ENCODE measurements at regions not wholly inside any gene's neighbourhood (a gene's known extent, or its start where the extent isn't known, plus 50 kb on each side); places are given as distances from the start of the nearest gene placed in this dataset.

DNA sequence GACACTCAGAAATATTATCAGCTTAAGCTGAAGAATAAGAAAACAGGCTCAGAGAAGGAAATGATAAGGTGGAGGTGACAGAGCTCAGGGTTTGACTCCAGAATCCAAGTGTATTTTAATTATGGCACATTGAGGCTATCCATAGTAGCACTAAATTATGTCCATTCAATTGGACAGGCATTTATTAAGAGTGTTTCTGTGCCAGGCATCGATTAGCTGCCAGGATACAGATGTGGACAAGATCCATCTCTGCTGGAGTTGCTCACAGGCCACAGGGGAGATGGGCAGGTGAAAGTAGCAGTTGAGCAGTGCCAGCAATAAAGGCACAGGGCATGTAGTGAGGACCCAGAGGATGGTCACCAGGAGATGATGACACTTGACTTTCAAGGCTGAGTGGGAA, 592.5 kb downstream of the INSC start:
- TF ChIP-seq POLR2AphosphoS5 (IDR thresholded peaks at IDR 0.05; ENCODE audit: low read depth, low read length), result no peak
- no peak for TF ChIP-seq SIN3A (IDR thresholded peaks at IDR 0.05; ENCODE audit: borderline replicate concordance, insufficient read depth, low read depth, low read length)
- TF ChIP-seq, protein P1, sequence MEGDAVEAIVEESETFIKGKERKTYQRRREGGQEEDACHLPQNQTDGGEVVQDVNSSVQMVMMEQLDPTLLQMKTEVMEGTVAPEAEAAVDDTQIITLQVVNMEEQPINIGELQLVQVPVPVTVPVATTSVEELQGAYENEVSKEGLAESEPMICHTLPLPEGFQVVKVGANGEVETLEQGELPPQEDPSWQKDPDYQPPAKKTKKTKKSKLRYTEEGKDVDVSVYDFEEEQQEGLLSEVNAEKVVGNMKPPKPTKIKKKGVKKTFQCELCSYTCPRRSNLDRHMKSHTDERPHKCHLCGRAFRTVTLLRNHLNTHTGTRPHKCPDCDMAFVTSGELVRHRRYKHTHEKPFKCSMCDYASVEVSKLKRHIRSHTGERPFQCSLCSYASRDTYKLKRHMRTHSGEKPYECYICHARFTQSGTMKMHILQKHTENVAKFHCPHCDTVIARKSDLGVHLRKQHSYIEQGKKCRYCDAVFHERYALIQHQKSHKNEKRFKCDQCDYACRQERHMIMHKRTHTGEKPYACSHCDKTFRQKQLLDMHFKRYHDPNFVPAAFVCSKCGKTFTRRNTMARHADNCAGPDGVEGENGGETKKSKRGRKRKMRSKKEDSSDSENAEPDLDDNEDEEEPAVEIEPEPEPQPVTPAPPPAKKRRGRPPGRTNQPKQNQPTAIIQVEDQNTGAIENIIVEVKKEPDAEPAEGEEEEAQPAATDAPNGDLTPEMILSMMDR (IDR thresholded peaks at IDR 0.05), result no peak
- H3K36me3 ChIP-seq (ENCODE audit: control insufficient read depth, insufficient read depth, low read length), result no peaks in the 10 kb centered on the region
- no peaks in the 10 kb centered on the region for H3K27me3 ChIP-seq (ENCODE audit: control insufficient read depth, insufficient read depth, low read length)
- in situ Hi-C loops (cut with HindIII; ENCODE audit: low pct_unique_long_range_greater_than_20kb, low sequenced_read_pairs), result no loop called here
- intact Hi-C loops (cut with micrococcal nuclease; ENCODE audit: unreplicated experiment), result no loop called here
- no peaks in the 10 kb centered on the region for H3K9me3 ChIP-seq (ENCODE audit: control insufficient read depth, insufficient read depth, low read depth, low read length)
- ChIA-PET CTCF (no interaction called here), POLR2A (no interaction called here)
- DNase-seq (ENCODE audit: low read depth, low spot score) (no peak), ATAC-seq (no peak)
- H3K4me1 ChIP-seq (ENCODE audit: control insufficient read depth, insufficient read depth, low read length), result no peaks in the 10 kb centered on the region
- no TSS peak for BruUV-seq (replicated peaks)
- H3K27ac ChIP-seq (ENCODE audit: low read length), result no peak overlapping the region
- H3K4me3 ChIP-seq (ENCODE audit: low read depth in 2 of 2, low read length in 2 of 2), result no peak overlapping the region

DNA sequence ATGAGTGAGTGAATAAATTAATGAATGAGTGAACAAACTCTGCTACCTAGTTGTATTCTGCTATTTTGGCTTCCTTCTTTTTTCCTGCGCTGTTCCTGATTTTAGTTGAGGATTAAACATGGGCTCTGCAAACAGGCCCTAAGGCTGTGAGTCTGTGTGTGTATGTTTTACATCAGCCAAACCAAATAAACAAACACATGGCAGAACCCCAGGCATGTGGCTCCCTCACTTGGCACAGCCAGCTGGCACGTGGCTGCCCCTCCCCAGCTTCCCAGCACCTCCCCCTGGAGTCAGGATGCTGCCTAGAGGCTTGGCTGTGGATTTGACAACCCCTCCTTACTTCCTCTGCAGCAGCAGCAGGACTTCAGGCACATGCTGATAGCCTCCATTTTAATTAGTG, 593.2 kb downstream of the INSC start:
- no peaks in the 10 kb centered on the region for H3K27me3 ChIP-seq (ENCODE audit: control insufficient read depth, insufficient read depth, low read length)
- in situ Hi-C loops (cut with HindIII; ENCODE audit: low pct_unique_long_range_greater_than_20kb, low sequenced_read_pairs), result no loop called here
- ChIA-PET CTCF (no interaction called here), POLR2A (no interaction called here)
- no peaks in the 10 kb centered on the region for H3K4me1 ChIP-seq (ENCODE audit: control insufficient read depth, insufficient read depth, low read length)
- no peak overlapping the region for H3K27ac ChIP-seq (ENCODE audit: low read length)
- intact Hi-C loops (cut with micrococcal nuclease; ENCODE audit: unreplicated experiment), result no loop called here
- no peaks in the 10 kb centered on the region for H3K9me3 ChIP-seq (ENCODE audit: control insufficient read depth, insufficient read depth, low read depth, low read length)
- H3K4me3 ChIP-seq (ENCODE audit: low read depth in 2 of 2, low read length in 2 of 2), result no peak overlapping the region
- TF ChIP-seq TCF7L2 (IDR thresholded peaks at IDR 0.05; ENCODE audit: low read depth, low read length) (no peak), SIN3A (IDR thresholded peaks at IDR 0.05; ENCODE audit: borderline replicate concordance, insufficient read depth, low read depth, low read length) (no peak), POLR2AphosphoS5 (IDR thresholded peaks at IDR 0.05; ENCODE audit: low read depth, low read length) (no peak)
- TF ChIP-seq, protein P1 (IDR thresholded peaks at IDR 0.05), result no peak
- TF ChIP-seq, protein P2, sequence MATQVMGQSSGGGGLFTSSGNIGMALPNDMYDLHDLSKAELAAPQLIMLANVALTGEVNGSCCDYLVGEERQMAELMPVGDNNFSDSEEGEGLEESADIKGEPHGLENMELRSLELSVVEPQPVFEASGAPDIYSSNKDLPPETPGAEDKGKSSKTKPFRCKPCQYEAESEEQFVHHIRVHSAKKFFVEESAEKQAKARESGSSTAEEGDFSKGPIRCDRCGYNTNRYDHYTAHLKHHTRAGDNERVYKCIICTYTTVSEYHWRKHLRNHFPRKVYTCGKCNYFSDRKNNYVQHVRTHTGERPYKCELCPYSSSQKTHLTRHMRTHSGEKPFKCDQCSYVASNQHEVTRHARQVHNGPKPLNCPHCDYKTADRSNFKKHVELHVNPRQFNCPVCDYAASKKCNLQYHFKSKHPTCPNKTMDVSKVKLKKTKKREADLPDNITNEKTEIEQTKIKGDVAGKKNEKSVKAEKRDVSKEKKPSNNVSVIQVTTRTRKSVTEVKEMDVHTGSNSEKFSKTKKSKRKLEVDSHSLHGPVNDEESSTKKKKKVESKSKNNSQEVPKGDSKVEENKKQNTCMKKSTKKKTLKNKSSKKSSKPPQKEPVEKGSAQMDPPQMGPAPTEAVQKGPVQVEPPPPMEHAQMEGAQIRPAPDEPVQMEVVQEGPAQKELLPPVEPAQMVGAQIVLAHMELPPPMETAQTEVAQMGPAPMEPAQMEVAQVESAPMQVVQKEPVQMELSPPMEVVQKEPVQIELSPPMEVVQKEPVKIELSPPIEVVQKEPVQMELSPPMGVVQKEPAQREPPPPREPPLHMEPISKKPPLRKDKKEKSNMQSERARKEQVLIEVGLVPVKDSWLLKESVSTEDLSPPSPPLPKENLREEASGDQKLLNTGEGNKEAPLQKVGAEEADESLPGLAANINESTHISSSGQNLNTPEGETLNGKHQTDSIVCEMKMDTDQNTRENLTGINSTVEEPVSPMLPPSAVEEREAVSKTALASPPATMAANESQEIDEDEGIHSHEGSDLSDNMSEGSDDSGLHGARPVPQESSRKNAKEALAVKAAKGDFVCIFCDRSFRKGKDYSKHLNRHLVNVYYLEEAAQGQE (IDR thresholded peaks at IDR 0.05; ENCODE audit: insufficient read depth in 1 of 2, low read depth in 2 of 2, low read length in 1 of 2), result no peak
- no TSS peak for BruUV-seq (replicated peaks)
- no peaks in the 10 kb centered on the region for H3K36me3 ChIP-seq (ENCODE audit: control insufficient read depth, insufficient read depth, low read length)
- DNase-seq (ENCODE audit: low read depth, low spot score) (no peak), ATAC-seq (no peak)

Data from Panc1 (cell line).